Middle frontal gyrus (tissue), 1 donor: ENCODE measurements at regions not wholly inside any gene's neighbourhood (a gene's known extent, or its start where the extent isn't known, plus 50 kb on each side); places are given as distances from the start of the nearest gene placed in this dataset.
"Not testable (repeated sequence)": the region's sequence is repeated elsewhere in the genome, so short reads cannot be mapped to it uniquely, and the experiment has no call there.

Experiments
- DNase-seq: peaks from one replicate; pipeline ENCODE4 v3.0.0-alpha.2; 2015; ENCODE audit warnings: low spot score; ENCODE audit errors: extremely low spot score

DNA sequence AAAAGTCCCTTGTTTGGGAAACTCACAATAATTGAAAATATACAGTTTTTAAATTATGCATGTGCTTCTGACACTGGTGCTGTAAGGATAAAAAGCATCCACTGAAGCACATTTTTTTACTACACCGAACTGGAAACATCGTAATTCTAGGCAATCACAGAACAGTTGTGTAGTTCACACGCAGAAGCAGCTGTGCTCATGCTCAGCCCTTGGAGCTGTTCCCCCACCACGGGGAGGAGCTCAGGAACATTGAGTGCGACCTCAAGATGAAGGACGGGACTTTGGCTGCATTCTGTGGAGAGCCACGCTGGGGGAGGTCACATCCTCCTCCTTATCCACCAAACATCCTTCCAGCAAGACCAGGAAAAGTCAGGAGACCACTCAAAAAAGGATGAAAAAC is 466.3 kb upstream of the CDH4 start:
- no peak for DNase-seq

DNA sequence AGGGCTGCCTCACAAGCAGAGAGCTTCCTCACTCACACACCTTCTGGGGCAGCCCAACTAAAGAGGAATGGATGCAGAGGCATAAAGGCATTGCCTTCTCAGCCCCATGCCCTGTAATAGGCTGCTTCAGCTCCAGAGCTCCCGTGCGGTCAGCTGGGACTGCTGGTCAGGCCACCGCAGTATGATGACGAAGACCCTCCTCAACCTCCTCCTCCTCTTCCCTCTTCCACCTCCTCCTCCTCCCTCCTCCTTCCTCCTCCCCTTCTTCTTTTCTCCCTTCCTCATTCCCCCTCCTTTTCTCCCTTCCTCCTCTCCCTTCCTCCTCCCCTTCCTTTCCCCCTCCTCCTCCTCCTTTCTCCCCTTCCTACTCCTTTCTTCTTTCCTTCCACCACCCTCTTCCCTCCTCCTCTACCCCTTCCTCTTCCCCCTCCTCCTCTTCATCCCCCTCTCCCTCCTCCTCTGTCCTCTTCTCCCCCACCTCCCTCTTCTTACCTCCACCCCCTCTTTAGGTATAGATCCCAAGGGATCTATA is 465.3 kb upstream of the CDH4 start:
- DNase-seq, result no peak

DNA sequence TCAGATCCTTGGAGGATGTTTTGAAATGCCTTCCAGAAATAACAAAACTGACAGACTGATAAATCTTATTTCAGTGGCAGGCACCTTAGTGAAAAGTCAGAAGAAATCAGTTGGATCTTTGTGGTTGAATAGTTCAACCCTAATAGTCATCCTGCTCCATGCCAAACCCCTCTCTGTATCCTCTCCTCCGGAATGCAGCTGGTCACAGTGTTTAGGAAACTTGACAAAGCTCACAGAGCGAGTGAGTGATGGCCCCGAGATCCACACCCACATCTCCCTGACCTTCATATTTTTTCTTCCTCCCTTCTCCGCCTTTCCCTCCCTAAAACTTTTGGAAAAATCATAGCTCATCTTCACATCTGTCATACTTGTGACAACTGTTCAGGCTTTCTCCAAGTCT is 464.8 kb upstream of the CDH4 start:
- no peak for DNase-seq

DNA sequence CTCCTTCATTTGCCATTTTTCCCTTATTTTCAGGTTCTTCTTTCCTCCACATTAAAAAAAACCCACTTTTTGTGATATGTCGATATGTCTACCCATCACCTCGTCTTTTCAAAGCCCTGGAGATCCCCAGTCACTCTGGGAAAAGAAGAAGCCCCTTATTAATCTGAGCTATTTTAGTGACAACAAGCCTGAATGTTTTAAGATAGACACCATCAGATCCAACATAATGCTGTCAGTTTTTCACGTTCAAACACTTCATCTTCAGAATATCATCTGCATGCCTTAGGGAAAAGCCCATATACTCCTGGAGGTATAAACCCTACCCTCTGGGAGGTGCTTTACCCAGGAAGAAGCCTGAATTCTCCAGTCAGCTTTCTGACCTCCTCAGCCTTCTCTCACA is 464.0 kb upstream of the CDH4 start:
- no peak for DNase-seq

DNA sequence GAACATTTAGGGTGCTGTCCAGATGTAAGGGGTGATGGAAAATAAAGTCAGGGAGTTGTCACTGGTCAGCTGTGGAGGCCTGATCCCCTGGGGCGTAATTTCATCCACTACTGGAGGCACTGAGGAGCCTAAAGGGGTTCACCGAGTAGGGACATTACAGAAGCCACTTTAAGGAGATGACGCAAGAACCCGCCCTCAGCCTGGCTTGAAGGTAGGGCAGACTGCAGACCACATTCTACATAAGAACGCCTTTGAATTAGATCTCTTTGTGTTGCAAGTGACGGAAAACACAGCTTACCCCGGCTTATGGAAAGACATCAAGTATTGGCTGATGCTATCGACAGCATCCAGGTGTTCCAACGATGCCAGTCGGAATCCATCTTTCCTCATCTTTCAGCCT is 462.7 kb upstream of the CDH4 start:
- no peak for DNase-seq

DNA sequence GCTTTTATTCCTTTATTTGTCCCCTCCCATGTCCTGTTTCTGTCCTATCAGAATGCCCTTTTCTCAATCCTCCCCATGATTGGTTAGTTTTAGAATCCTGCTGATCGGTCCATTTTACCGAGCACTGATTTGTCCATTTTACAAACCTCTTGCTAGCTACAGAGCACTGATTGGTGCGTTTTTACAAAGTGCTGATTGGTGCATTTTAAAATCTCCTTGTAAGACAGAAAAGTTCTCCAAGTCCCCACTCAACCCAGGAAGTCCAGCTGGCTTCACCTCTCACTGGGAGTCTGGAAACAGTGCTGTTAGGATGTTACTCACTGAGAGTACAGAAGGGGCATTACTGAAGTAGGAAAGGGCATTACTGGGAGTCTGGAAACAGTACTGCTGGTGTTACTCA is 461.7 kb upstream of the CDH4 start:
- DNase-seq, result not testable (repeated sequence)

DNA sequence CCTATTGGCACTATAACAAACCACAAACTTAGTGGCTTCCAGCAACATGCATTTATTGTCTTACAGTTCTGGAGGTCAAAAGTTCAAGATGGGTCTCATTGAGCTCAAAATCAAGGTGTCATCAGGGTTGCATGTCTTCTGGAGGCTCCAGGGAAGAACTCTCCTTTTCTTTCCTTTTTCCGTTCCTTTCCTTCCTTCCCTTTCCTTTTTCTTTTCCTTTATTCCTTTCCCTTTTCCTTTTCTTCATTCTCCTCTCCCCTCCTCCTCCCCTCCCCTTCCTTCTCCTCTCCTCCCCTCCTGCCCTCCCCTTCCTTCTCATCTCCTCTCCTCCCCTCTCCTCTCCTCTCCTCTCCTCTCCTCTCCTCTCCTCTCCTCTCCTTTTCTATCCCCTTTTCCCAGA is 460.2 kb upstream of the CDH4 start:
- no peak for DNase-seq

DNA sequence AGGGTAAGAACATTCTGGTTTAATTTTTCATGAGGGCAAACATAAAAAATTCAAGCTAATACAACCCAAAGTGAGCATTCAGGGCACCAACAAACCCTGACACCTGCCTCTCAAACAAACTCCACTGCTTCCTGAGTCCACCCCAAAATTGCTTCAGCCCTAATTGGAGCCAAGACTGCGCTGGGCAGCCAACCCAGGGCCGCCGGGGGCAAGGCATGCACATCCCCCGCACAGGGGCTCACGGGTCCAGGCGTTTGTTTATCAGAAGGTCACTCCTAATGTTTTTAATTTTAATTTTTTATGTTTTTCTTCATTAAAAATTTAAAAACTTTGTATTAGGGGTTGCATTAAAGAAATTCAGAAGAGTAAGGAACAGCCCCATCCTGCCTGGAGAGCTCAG is 459.1 kb upstream of the CDH4 start:
- no peak for DNase-seq

DNA sequence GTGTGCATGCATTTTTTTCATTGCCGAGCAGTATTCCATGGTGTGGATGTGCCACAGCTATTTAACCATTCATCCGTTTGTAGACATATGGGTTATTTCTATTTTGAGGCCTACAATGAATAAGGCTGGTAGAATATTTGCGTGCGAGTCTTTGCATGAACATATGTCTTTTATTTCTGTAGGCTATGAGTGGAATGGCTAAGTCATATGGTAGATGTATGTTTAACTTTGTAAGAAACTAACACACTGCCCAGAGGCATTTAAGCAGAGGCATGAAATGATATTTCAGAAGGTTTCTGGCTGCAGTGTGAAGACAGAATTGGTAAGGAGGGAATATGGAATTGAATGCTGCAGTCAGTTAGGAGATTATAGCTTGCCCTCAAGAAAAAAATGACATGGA is 457.4 kb upstream of the CDH4 start:
- DNase-seq, result no peak

DNA sequence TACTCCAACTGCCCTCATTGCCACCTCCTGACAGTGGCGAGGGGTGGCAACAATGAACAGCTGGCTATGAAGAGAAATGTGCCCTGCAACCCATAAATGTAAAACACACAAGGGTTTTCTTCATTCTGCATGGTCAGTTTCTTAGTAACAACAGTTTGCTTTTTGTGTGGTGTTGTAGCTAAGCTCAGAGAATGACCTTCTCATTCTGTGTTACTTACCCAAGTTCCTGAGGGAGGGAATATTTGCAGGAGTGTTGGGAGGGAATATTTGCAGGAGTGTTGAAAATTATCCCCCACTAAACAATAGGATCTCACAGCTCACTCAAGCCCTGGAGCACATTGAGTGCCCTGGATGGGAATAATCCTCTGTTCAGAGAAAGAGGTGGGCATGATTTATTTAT is 456.4 kb upstream of the CDH4 start:
- no peak for DNase-seq

DNA sequence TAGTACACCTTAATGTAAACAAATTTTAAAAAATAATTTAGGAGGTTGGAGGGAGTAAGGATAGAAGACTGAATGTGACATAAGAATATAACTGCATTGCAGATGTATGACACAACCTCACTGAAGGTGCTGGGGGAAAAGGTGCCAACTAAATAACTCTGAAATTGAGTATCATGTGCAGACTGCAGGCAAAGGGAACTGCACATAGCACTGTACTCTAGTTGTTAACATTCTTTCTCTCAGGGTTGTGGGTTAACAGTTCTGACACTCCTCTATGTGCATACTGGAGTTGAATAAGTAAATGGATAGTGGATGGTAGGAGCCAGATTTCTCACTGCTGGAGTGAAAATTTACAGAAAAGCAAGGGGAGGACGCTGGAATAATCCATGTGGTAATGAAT is 451.9 kb upstream of the CDH4 start:
- DNase-seq, result no peak

DNA sequence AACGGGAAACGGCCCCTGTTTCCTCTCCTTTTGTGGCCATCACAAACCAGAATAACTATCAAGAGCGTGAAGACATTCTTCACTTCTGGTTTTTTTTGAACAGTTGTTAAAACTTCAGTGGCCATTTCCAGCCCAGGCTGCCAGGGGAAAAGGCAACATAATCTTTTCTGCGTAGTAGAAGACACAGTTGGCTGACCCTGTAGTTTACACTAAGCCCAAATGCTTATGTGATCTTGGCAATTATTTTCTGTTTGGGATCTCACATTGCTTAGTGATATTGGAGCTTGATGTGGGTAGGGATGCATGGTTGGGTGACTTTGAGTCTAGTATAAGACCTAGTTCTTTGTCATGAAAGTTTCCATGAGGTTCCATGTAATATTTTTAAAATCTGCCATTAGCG is 449.4 kb upstream of the CDH4 start:
- DNase-seq, result no peak

DNA sequence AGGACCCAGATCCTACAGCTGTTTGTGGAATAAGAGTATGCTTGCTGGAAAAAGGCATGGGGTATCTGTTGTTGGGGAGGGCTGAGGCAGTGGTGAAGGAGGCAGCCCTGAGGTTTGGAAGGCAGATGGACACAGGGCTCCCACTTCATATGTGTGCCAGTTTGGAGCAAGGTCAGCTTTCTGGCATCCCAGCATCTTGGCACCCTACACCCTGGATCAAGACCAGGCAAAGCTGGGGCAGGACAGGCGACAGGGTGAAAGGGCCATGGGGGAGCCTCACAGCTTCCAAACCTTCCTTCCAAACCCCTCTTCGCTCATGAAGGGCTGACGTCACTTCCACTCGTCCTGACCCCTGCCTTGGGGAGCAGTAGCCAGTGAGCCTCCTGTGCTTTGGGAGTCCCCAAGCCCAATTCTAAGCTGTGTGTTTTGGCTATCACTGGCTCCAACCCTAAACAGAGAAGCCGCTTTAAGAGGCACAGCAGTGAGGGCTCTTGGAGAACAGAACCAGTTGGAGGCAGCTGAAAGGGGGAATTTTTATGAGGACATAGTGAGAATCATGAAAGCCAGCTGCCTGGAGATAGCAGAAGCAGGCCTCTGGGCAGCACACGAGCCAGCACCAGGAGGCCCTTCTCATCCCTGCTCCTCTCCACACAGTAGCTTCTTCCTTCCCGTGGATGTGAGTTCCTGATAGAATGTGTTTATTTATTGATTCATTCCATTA is 448.6 kb upstream of the CDH4 start:
- no peak for DNase-seq

DNA sequence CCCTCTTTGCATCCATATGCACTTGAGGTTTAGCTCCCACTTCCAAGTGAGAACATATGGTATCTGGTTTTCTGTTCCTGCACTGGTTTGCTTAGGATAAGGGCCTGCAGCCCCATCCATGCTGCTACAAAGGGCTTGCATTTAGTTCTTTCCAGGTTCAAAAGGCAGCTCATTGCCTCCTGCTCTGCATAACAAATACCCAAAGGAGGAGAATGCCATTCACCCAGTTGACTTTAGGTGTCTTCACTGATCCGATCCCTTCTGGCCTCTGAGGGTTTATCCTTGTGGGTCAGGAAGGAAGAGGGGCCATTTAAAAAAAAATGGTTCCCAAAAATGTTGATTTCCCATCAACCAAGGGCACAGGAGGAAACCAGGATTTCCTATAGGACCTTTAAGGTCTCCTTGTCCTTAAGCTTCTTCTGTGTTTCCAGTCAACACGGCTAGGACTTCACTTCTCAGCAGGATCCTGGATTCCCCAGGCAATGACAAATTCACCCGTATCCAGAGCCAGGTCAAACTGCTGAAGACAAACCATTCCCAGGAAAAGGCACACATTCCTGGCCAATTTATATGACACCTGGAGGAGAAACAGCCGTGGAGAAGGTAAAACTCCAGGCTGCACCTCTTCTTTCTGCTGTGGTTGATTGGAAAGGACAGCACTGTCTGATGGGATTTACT is 447.7 kb upstream of the CDH4 start:
- no peak for DNase-seq

DNA sequence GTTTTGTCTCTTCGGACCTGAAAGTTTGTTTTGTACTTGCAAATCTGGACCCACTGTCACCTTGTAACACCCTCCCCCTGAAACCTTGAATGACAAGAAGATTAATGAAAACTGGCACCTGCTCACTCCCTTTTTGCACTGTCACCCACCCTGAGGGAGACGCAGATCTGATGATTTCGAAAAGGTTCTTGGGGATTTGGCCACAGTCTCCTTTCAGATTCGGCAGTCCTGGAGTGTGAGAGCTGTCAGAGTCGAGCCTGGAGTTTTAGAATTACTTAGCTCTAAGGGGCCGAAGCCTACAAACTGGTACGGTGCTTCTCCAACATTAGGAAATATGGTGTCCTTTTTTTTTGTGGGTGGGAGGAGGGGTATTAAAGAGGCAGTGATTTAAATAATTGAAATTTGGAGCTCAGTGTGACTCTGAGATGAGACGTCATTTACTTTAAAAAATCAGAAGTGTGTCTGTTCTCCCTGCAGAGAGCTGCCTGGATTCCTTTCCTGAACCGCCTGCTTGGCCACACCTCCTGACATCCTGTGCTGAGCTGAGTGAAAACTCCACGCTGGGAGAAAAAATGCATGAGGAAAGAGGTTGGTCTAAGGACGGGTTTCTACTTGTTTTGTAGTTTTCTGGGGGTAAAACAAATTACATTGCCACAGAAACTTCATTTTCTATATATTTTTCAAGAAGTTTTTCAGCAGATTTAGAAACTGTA is 447.0 kb upstream of the CDH4 start:
- DNase-seq, result no peak

DNA sequence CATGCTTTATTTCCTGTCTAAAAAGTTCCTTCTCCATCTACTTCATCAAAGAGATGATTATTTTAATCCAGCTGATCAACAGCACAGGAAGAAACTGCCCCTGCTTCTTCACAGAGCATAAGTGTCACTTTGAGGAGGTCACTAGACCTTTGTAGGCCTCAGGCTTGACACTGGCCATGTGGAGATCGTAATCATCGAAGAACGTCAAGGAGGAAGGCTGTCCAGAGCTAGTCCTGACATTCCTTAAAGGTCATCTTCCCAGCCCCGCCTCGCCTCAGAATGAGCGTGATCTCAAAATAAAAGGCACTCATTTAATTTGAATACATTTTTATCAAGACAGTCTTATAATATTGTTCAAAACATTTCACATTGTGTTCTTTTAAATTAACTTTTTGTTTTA is 445.7 kb upstream of the CDH4 start:
- no peak for DNase-seq

DNA sequence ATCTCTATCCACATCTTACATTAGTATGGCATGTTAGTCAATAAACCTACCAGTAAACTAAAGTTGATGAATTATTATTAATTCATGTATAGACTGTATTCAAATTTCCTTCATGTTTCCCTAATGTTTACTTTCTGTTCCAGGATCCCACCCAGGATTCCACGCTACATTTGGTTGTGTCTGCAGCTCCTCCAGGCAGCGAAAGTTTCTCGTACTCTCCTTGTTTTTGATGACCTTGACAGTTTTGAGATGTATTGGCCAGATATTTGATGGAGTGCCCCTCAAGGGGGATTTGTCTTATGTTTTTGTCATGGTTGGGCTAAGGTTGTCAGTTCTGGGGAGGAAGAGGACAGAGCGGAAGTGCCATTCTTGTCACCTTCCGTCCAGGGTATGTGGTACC is 445.2 kb upstream of the CDH4 start:
- no peak for DNase-seq

DNA sequence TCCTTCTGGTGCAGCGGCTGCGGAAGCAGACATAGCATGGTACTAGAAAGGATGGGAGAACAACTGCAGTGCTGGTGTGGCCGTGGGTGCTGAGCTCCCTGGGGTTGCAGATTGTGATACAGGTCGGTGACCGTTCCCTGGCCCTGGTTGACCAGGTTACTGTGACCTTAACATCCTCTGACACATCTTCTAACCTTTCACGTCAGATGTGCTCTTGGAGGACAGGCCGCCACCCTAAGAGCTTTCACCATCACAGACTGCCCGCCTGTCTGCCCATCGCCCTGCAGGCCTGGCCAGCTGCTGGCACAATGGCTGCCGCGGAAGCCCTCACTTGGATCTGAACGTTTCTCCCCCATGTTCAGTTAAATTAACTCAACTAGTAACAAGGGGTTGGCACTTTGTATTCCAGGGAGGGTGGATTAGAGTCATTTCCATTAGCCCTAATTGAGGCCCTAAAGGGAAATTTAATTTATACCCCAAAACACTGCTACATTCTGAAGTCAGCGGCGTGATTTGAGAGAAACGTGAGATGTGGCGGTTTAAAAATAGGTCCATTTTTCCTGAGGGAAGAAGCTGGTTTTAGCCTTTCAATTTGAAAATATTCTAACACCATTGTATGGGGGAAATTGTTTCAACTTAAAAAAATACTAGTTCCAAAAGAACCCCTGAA is 443.9 kb upstream of the CDH4 start:
- no peak for DNase-seq

DNA sequence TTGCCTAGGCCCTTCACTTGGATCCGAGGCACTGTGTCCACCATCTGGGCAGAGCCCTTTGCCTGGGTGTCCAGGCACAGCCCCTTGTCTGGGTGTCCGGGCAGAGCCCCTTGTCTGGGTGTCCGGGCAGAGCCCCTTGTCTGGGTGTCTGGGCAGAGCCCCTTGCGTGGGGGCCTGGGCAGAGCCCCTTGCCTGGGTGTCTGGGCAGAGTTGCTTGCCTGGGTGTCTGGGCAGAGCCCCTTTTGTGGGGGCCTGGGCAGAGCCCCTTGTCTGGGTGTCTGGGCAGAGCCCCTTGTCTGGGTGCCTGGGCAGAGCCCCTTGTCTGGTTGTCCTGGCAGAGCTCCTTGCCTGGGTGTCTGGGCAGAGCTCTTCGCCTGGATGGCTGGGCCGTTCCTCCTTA is 443.4 kb upstream of the CDH4 start:
- no peak for DNase-seq

DNA sequence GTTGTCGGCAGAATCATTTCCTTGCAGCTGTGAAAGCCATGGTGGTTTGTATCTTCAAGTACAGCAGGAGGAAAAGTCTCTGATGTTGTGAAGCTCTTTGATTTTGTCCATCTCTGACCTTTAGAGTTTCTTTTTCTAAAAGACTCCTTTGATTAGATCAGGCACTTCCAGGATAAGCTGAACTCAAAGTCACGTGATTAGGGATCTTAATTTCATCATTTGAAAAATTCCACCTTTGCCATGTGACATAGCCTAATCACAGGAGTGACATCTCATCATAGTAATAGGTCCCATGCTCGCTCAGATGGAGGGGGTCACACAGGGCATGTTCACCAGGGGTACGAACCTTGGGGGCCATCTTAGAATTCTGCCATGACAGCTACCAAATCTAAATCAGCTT is 441.5 kb upstream of the CDH4 start:
- DNase-seq, result no peak

DNA sequence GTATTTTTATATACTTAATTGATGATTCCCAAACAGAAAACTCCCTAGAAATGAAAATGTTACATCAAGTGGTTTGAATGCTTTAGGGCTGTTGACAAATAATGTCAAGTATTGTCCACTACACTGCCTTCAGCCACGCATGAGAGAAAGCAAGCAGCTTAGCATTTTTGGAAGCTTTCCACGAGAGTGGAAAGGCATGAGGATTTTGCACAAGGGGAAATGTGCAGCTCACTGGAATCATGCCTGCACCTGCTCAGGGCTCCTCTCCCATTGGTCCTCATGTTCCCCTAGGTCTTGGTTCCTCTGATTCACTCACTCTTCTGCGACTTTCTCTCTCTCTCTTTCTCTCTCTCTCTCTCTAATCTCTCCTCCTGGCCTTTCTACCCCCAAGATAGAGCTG is 439.5 kb upstream of the CDH4 start:
- no peak for DNase-seq

DNA sequence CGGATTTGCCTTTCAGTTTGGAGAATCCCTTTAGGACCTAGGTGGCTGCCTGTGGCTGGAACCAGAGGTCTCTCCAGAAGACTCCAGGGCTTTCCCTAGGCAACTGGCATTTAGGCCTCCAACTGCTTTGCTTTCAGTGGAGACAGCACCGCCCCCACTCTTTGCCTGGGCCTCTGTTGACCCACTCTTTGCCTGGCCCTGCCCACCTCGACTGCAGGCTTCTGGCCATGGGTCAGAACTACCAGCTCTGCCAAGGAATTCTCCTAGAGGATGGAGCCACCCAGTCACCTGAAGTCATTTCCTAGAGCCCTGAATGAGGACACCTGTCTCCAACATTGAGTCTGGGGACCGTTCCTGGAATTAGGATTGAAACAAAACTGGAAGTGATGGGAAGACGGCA is 439.0 kb upstream of the CDH4 start:
- no peak for DNase-seq
